Stimulated activated CD8-positive, alpha-beta memory T cell treated with anti-CD3 and anti-CD28 coated beads, Interleukin-15, amount 100 ng/mL, for 1 hour (primary cell): ENCODE measurements at regions not wholly inside any gene's neighbourhood (a gene's known extent, or its start where the extent isn't known, plus 50 kb on each side); places are given as distances from the start of the nearest gene placed in this dataset.
A peak's percentile ranks its signal among the peaks of the same experiment; 100 is the strongest.

Experiments
- DNase-seq: peaks from one replicate; pipeline ENCODE4 v3.0.0-alpha.2; 2020; ENCODE audit warnings: low read depth

DNA sequence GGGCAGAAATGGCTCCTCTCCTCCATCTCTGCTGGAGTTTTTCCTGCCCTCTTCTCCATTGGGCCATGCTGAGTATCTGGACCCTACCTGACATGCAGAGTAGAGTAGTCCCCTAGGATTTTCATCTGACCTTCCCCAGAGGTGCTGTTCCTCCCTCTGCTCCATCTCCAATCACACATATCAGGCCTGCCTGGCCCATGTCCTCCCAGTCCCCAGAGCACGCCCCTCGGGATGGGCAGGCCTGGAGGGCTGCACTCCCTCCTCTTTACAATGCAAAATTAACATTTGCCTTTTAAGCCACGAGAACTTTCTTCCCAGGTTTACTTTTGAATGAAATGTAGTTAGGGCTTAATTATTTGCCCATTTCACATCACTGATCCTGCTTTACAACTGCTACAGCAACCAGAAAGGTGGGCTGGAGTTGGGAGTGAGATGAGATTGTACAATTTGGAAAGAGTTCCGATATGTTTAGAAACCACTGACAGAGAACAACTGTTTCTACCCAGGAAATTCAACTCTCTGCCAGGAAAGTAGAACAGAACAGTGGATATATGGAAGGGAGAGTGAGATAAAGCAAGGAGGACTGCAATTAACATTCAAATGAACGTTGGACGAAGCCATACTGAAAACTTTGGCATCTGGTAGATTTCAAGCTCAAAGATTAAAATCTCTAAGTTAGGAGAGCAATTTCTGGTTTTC lies 184.0 kb upstream of the HABP2 start:
- no peak for DNase-seq

DNA sequence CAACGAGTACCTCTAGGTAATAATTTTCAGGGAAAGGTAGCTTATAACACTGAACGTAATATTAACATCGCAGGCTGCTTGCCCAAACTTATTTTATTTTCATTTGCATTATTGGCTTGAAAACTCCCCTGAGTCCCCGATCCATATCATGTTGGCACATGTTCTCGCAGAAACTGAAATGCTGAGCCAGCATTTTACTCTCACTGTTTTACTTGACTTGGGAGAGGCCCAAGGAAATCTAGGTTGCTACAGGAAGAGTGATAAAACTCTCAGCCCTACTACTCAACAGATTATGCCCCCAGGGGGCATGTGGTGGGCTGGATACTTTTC lies 183.5 kb upstream of the HABP2 start:
- no peak for DNase-seq

DNA sequence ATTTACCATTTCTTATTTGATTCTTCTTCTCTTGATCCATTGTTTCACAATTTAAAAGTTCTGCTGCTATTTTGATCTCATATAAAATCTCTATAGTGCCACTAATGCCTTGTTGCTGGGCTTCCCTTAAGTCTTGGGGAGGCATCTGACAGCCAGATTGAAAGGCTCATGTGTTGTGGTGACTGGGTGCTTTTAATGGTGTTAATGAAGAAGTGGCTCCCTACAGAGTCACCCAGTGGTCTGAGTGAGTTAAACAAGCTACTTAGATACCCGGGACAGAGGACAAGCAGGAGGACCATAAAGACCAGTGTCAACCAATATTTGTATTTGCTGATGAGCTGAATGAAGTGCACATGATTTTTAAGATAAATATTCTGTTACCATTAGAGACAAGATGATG lies 176.4 kb upstream of the HABP2 start:
- no peak for DNase-seq

DNA sequence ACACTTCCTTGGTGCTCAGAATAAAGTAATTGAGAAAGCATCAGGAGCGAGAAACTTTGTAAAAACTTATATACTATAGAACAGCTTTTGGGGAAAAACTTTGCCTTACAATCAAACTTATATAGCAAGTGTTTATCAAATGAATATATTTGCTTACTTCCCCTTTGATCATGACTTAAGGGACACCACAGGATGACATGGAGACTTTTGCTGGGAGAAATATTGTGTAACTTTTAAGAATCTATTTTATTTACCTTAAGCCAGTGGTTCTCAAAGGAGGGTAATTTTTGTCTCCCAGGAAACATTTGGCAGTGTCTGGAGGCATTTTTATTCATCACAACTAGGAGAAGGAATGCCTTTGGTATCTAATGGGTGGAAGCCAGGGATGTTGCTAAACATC lies 173.8 kb upstream of the HABP2 start:
- DNase-seq = no peak

DNA sequence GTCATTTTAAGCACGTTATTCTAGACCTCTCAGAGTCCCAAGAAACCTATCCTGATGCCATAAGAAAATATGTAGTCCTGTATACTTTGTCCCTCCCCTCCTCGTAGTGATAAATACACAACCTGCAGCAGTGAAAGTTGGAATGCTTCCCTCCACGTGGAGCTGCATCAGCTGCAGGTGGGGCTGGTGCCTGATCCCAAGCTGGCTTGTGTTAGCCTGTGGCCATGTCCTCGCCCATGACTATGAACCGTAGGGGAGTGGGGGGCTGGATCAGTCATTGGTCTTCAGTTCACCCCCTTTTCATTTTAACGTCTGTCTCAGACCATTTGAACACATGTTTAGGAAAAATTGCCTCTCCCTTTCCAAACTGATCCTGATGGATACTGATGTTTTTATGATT lies 171.4 kb upstream of the HABP2 start:
- DNase-seq = no peak

DNA sequence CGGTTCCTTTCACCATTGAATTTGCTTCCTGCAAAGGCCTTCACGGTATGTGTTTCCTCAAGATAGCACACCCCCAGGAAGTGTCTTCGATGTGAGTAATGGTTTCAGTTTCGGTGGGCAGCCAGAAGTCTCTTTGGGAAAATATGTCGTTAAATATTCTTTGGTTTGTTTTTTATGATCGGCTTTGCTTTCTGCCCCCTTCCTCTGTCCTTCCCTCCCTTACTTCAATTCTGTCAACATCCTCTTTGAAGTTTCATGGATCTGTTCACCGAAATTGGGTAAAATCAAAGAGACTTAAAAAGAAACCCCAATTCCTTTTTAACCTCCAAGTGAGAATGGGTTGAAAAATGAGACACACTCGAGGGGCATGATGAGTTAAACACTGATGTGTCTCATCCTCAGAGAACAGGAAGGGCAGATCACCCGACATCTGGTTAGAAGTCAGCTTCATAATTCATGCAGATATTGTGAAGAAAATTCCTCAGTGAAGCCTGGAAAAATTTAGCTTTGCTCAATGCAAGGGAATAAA lies 170.8 kb upstream of the HABP2 start:
- DNase-seq = peak; percentile 3

DNA sequence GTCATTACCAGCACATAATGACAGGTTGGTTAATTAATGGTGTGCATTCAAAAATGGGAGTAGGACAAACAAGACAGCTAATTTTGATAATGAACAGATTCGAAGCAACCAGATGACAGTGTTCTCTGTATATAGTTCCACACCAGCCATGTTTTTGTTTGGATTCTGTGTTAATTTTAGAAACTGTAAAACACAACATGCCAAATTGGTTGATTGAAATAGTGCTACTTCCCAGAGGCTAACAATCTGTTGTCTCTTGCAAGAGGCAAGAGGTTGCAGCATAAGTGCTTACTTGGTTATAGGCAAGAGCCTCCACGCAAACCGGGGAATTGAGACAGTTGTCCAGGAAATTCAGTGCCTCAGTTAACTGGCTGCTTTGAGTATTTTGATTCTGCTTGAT lies 170.2 kb upstream of the HABP2 start:
- DNase-seq = no peak

DNA sequence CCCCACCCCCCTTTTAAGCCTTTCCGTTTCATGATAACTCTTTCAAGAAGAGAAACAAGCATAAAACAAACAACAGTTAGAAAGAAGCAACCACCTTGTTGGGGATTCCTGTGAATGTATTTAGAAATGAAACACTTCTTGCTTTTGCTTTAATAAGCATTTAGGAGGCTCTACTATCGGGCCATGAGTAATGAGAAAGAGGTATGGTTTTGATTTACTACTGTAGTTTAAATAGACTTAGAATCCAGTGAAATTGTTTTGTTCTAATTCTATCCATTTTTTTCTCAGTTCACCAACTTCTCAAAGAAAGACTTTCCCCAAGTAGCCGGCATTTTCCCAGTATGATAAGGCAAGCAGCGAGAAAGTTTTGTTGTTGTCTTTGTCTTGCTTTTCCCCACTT lies 168.7 kb upstream of the HABP2 start:
- no peak for DNase-seq

DNA sequence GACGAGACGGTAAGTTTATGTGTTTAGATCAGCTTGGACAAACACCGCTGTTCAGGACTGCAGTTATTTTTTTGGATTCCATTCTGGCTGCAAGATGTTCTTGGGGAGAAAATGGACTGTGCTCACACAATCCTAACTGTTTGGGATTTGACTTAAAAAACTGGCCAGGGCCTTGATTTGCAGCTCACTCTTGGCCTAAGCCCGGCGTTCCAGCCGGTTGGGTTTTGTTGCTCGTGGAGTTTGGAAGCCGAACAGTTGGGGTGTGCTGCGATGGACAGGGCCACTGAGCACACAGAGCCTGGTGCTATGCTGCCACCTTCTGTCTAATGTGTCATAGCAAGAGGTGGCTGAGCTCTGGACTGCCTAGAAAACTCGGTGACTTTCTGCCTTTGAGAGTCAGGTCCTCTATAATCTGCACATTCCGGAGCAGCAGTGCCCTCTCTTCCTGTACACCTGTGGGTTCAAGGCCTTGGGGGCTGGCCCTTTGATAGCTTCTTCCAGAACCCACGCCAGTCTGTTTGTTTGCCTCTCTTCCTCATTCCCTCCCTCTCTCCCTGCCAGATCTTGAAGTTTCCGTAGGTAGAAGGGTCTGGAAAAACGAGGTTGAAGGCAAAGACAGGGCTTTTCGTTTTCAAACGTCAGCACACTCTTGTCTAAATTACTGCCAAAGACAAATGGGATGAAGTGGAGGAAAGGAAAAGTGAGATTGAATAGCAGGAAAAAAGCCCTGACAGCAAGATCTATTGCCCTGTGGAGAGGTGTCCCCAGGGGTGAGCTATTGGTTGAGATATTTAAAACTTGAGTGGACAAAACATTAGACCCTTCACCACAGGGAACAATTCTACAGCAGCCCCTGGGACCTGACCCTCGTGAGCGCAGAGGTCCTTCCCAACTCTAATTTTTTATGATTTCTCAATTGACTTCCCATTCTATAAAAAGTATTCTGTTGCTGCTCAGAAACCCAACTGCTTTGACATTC lies 167.5 kb upstream of the HABP2 start:
- DNase-seq = peak; percentile 23

DNA sequence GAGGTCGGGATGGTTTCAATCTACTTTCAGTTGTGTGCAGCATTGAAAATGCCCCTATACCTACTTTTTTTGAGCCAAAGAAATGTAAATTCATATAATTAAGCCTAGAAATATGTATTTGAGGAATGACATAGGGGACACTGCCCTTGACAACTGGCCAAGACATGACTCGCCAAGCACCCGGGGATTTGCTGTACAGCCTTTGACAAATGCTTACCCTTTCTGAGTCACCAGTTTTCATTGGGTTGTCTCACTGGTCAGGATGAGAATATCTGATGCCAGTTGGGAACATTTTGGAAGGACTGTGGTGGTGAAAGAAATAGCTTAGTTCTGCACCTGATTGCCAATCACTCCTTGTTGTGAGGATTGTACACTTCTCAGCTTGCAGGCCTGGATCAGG lies 166.8 kb upstream of the HABP2 start:
- DNase-seq = no peak

DNA sequence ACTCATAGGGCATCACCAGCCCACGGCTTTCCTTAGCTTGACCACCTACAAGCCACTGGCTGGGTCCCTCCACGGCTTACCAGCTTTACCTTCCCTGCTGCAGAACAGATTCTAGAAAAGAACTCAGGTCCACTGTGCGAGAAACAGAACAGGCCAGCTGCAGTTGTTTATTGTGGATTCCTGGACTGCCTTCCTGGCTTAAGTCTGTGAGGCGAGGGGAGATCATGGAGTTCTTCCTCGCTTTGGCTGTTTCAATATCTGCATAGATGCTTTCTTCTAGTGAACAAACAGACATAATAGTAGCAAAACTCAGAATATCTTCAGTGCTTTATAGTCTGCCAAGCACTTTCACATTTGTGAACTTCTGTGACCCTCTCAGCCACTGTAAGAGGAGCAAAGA lies 162.9 kb upstream of the HABP2 start:
- no peak for DNase-seq

DNA sequence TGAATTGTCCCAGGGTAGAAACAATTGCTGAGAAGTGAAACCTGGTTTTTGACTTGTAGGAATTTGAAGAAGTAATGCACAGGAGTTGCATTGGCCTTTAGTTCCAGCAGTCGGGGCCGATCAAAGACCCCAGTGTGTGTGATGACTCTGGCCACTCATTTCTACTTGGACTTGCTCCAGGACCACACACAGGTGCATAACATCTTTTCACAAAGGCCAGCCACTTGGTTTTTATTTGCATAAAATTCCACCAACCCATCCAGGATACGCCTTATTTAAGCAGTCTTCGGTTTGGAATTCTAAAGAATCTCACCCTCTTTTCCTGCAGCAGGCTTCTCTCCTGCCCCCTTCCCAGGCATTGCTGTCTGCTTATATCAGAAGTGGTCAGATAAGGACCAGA lies 162.0 kb upstream of the HABP2 start:
- no peak for DNase-seq

DNA sequence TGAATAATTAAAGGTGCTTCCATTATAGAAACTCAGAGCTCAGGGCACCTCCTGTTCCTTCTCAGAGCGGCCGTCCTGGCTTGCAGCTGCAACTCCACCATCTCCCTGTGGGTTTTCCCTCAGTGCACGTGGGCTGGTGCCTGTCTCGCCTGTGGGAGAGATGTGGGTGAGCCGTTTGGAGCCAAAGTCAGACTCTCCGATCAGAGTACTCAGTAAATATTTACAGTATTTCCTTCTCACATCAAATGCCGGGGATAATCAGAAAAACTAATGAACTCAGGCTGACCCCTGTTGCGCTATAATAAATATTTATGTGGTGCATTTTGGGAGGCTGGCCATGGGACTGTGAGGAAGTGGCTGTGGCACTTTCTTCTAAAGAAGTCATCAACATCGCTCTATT lies 155.8 kb upstream of the HABP2 start:
- no peak for DNase-seq

DNA sequence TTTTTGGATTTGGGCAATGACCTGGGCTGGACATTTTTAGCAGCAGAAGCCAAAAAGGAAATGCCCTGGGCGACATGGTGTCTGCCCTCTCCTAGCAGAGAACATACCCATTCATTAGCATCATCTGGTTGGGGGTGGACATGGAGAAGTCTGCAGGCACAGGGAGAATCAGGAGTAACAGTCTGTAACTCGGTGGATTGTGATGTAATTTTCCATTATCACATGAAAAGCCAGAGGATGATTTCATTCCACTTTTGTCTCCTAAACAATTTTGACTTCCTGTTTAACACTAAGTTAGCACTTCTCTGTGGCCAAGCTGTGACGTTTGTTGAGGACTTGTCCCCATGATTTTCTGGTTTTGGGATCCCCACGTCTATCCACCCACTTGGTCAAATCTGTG lies 153.8 kb upstream of the HABP2 start:
- no peak for DNase-seq

DNA sequence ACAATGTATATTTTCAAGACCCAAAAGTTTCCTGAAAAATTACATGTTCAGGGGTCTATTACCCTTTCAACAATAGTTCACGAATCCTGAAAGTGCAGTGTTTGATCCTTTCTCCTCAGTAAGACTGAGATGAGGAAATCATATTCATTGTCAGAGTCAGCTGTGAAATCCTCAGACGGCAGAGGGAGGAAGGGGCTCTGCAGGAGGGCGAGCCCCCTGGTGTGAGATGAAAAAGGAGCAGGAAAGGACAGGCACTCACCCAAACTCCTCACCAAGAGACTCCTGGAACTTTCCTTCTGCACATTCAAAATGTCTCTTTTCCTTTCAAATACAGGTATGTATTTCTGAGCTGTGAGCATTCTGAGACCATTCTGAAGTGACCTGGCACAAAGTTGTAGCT lies 150.3 kb upstream of the HABP2 start:
- DNase-seq = no peak

DNA sequence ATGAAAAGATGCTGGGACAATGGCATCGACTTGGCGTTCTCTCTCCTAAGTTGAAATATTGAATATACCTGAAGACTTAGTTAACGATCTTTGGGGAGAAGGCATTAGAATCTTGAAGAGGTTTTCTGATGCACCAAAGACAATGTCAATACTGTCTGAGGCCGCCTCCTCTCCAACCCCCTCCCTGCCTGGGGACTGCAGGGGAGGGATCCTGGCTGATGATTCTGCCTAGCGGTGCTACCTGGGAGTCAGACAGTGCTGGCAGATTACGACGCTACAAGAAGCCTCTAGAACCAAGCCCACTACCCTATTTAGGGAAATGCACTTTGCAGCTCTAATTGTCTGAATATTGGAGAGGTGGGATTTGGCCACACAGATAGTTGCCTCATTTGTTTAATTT lies 145.6 kb upstream of the HABP2 start:
- DNase-seq = no peak

DNA sequence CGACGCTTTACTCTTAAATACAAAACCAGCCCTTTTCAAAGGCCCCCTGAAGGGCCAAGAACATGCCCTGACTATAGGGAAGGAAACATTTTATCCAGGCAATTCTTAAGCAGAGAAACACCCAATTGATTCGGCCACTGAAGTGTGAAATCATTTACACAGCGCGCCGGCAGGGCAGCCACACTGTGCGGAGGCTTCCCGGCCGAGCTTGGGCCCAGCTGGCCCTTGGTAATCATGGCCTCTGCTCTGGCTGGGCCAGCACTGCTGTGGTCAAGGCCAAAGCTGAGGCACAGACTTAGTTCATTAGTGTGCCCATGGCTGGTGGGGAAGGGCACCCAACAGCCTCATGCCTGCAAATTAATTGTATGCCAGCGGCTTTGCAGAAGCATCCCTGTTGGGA lies 143.7 kb upstream of the HABP2 start:
- DNase-seq = no peak

DNA sequence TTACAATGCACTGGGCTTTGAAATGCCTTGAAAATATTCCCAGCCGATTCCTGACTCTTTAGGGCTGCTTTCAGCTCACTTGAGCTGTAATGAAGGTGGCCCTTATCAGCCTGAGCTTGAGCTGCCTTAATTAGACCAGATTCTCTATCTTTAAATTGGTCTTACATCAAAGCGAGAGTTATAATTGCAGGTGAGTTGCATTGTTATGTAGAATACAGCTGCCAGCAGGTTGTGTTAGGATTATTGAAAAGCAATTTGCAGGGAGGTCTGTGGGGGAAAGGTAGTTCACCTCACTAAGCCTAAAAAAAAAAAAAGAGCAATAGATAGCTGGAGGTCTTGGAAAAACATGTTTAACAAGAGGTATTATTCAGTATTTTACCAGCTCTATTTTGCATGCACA lies 142.2 kb upstream of the HABP2 start:
- DNase-seq = no peak

DNA sequence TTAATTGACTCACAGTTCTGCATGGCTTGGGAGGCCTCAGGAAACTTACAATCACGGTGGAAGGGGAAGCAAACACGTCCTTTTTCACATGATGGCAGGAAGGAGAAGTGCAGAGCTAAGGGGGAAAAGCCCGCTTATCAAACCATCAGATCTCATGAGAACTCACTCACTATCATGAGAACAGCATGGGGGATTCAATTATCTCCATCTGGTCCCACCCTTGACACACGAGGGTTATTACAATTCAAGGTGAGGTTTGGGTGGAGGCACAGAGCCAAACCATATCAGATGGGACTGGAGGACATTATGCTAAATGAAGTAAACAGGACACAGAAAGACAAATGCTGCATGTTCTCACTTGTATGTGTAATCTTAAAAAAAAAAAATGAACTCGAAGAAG lies 141.4 kb upstream of the HABP2 start:
- DNase-seq = no peak

DNA sequence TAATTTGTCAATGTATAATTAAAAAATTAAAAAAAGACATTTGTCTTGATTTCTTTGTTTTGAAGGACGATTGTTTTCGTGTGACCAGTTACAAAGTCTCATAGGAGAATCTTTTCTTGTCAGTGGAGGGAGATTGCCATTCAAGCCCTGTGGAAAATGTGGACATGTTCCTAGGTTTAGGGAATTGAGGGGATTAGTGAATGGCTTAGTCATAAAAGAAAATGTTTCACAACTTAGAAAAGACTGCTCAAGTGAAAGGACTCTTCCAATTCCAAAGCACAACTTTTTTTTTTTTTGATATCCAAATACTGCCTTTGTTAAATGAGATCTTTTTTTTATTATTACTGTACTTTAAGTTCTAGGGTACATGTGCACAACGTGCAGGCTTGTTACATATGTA lies 140.7 kb upstream of the HABP2 start:
- no peak for DNase-seq

DNA sequence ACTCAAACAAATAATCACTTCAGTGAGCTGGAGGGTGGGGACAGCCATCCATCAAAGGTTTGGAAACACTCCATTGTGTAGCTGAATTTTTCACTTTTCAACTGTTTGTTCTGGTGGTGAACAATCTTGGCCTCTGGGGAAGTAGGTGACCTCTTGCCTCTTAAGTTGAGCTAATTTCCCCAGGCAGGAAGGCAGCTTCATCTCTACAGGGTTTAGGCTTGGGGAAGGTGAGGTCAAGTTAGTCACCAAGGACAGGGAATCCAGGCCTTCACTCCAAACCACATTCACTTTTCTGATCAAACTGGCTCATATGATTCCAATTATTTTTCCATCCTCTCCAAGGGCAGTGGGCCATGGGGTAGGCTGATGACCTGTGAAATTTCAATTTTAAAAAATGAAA lies 138.3 kb upstream of the HABP2 start:
- DNase-seq = no peak

DNA sequence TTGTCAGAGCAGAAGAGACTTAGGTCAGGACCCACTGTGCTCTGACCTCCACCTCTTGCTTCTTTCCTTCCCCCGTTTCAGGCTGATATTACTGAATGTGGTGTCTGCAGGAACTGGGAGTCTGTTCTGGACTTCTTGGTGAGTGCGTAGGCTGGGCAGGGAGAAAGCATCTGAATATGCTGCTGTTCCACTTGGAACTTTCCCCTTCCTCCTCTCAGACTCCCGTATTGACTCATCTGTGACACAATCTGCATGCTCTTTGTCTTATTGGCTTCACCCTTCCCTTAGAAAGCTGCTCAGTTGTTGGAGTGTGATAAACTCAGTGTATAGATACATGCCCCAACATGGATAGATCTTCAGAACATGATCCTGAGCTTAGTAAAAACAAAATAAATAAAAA lies 137.6 kb upstream of the HABP2 start:
- no peak for DNase-seq

DNA sequence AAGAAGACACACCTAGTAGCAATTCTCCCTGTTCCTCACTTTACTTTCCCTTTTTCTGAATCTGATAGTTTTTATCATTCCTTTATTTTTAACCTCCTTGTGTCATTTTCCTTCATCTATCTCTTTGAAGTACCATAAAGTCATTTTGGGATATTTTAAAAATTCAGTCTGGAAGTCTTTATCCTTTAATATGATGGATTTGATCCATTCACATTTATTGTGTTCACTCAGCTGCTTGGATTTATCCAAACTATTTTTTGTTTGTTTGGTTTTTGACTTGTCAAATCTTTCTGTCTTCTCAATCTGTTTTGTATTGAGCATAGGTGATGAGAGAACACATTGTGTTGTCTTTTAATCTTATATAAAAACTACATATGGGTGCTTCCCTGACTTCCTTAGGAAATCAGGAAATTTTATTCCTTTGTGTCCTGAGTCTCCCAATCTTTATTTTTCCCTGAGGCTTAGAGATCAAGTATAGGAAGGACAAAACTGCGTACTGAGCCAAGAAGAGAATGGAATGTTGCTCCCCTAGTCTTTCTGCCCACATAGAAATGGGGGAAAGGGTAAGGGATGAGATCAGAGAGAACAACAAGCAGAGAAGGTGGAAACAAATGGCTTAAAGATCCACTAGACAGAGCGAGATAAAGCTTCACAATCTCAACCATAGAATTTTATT lies 132.7 kb upstream of the HABP2 start:
- DNase-seq = no peak
